Lung (tissue), 11 donors: ENCODE measurements at regions not wholly inside any gene's neighbourhood (a gene's known extent, or its start where the extent isn't known, plus 50 kb on each side); places are given as distances from the start of the nearest gene placed in this dataset.
"Not testable (repeated sequence)": the region's sequence is repeated elsewhere in the genome, so short reads cannot be mapped to it uniquely, and the experiment has no call there.

Source experiments
- ATAC-seq: fragments of 200-7000 bp; cut with Tn5 transposase; one replicate; pipeline ENCODE4 v1.9.1; 2020; ENCODE audit warnings: moderate number of reproducible peaks; ENCODE audit not compliant: insufficient read depth, low FRiP score
- DNase-seq, 3 donors: peaks; one replicate each; pipeline ENCODE4 v3.0.0-alpha.2; 2013 to 2017
- H3K27ac ChIP-seq, 2 donors: one replicate each; pipeline ENCODE4 v1.5.1; 2013; ENCODE audit warnings: mild to moderate bottlenecking in 2 of 2, moderate library complexity in 2 of 2, control low read depth in 1 of 2, inconsistent platforms in 1 of 2, low read depth in 1 of 2, low read length in 1 of 2
- H3K27me3 ChIP-seq, 3 donors: one replicate each; pipeline ENCODE4 v1.5.1; 2013; ENCODE audit warnings: low read length in 2 of 3; ENCODE audit not compliant: control insufficient read depth in 3 of 3, insufficient read depth in 3 of 3
- H3K36me3 ChIP-seq, 4 donors: one replicate each; pipeline ENCODE4 v1.5.1; 2013; ENCODE audit warnings: low read length in 4 of 4, mild to moderate bottlenecking in 1 of 4, moderate library complexity in 1 of 4; ENCODE audit not compliant: control insufficient read depth in 4 of 4, insufficient read depth in 4 of 4
- H3K4me1 ChIP-seq, 5 donors: one replicate each; pipeline ENCODE4 v1.5.1; 2013; ENCODE audit warnings: low read length in 5 of 5, mild to moderate bottlenecking in 2 of 5, moderate library complexity in 1 of 5; ENCODE audit not compliant: control insufficient read depth in 5 of 5, insufficient read depth in 5 of 5
- H3K4me3 ChIP-seq: one replicate; pipeline ENCODE4 v1.5.1; 2013; ENCODE audit warnings: mild to moderate bottlenecking, control low read depth, moderate library complexity
- H3K9ac ChIP-seq, 2 donors: one replicate each; pipeline ENCODE4 v1.5.1; 2013; ENCODE audit warnings: low read length in 2 of 2, control low read depth in 1 of 2; ENCODE audit not compliant: insufficient read depth in 1 of 2
- H3K9me3 ChIP-seq, 4 donors: one replicate each; pipeline ENCODE4 v1.5.1; 2013; ENCODE audit warnings: low read length in 3 of 4, mild to moderate bottlenecking in 1 of 4, moderate library complexity in 1 of 4; ENCODE audit not compliant: control insufficient read depth in 4 of 4, insufficient read depth in 3 of 4
- CTCF ChIP-seq: IDR thresholded peaks from 2 replicates; pipeline ENCODE4 v1.5.1; 2012; ENCODE audit warnings: mild to moderate bottlenecking; ENCODE audit errors: control extremely low read depth, extremely low read depth
- WGBS, 2 donors: extraction: QIAGEN DNeasy Blood & Tissue Kit; methylation state at CpG; one replicate each; pipeline ENCODE4 v1.1.7; 2013; 5-methylcytosine and 5-hydroxymethylcytosine counted together
- donor health status: control.
- donor health status: control.
- donor health status: Bipolar disorder and iron deficiency.
- donor health status: healthy.
- donor health status: DM: yes; HTN: yes; CAD: no.

GRCh38 chr1:229730573-229730972, 104.5 kb downstream of the URB2 start:
- H3K4me3 ChIP-seq, result no peak overlapping the region
- H3K36me3 ChIP-seq, result no peaks in the 10 kb centered on the region
- peaks cover 0 to 7% (median 0%) of the 10 kb centered on the region in 5 donors for H3K4me1 ChIP-seq
- DNase-seq (no peak), ATAC-seq (no peak)
- no peak overlapping the region for H3K27ac ChIP-seq
- no peaks in the 10 kb centered on the region for H3K27me3 ChIP-seq
- WGBS, 2 donors, result 59 to 63% methylated on average over 1 of the region's 1 CpG
- H3K9ac ChIP-seq, result no peak overlapping the region
- no peaks in the 10 kb centered on the region for H3K9me3 ChIP-seq
- no peak for TF ChIP-seq CTCF

GRCh38 chr1:229732061-229732460, 106.0 kb downstream of the URB2 start:
- no peak for DNase-seq
- no peaks in the 10 kb centered on the region for H3K36me3 ChIP-seq
- no peaks in the 10 kb centered on the region for H3K27me3 ChIP-seq
- WGBS, 2 donors, result 81 to 83% methylated on average over 3 of the region's 3 CpGs
- ATAC-seq, result no peak
- H3K4me1 ChIP-seq, result no peaks in the 10 kb centered on the region
- no peak overlapping the region for H3K4me3 ChIP-seq
- H3K27ac ChIP-seq, result no peak overlapping the region
- no peak for TF ChIP-seq CTCF
- H3K9ac ChIP-seq, result no peak overlapping the region
- peaks cover 2 to 4% (median 3%) of the 10 kb centered on the region in 4 donors for H3K9me3 ChIP-seq

DNA sequence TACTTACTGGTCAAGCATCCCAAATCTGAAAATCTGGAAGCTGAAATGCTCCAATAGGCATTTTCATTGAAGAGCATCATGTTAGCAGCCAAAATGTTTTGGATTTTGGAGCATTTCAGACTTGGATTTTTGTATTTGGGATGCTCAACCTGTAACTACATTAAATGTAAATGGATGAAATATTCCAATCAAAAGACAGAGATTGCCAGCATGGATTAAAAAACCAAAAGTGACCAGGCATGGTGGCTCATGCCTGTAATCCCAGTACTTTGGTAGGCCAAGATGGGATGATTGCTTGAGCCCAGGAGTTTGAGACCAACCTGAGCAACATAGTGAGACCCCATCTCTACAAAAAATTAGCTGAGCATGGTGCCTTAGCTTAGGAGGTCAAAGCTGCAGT, 110.3 kb downstream of the URB2 start:
- H3K4me3 ChIP-seq, result no peak overlapping the region
- H3K36me3 ChIP-seq, result no peaks in the 10 kb centered on the region
- no peak for DNase-seq
- no peak overlapping the region for H3K9ac ChIP-seq
- peaks cover 2 to 11% (median 7%) of the 10 kb centered on the region in 4 donors for H3K9me3 ChIP-seq
- TF ChIP-seq CTCF, result no peak
- no peaks in the 10 kb centered on the region for H3K27me3 ChIP-seq
- no peaks in the 10 kb centered on the region for H3K4me1 ChIP-seq
- H3K27ac ChIP-seq, result no peak overlapping the region
- ATAC-seq, result no peak

GRCh38 chr1:229742614-229743013, 116.6 kb downstream of the URB2 start:
- H3K27me3 ChIP-seq, H3K4me1 ChIP-seq, DNase-seq, H3K9me3 ChIP-seq, ATAC-seq, H3K36me3 ChIP-seq, H3K9ac ChIP-seq, H3K4me3 ChIP-seq, H3K27ac ChIP-seq: not testable (repeated sequence)
- WGBS, 2 donors, result 83 to 90% methylated on average over 1 of the region's 1 CpG
